ENCODE measurements at regions not wholly inside any gene's neighbourhood (a gene's known extent, or its start where the extent isn't known, plus 50 kb on each side); places are given as distances from the start of the nearest gene placed in this dataset.

- Histone ChIP-seq H3K27me3 (no peaks in the 10 kb centered on the region), H3K36me3 (no peaks in the 10 kb centered on the region), H3K4me3 (replicated peaks in 1 of 3) (no peak overlapping the region), H3K9me3 (no peaks in the 10 kb centered on the region), H3K27ac (no peak overlapping the region), H3K4me1 (no peaks in the 10 kb centered on the region)
- 67 to 73% methylated on average over 1 of the region's 1 CpG for WGBS, 2 donors
- TF ChIP-seq POLR2A (IDR thresholded peaks at IDR 0.05) (no peak), CTCF (IDR thresholded peaks at IDR 0.05) (no peak)
- DNase-seq, result no peak
- intact Hi-C loops (cut with DNase I), result no loop called here
Observed at GRCh38 chr21:17414766-17415165, 98.1 kb upstream of the CXADR start.

- H3K4me3 ChIP-seq (replicated peaks in 1 of 3), result no peak overlapping the region
- 83 to 84% methylated on average over 2 of the region's 2 CpGs for WGBS, 2 donors
- H3K27me3 ChIP-seq, result no peaks in the 10 kb centered on the region
- no peaks in the 10 kb centered on the region for H3K9me3 ChIP-seq
- no peaks in the 10 kb centered on the region for H3K4me1 ChIP-seq
- no peak overlapping the region for H3K27ac ChIP-seq
- intact Hi-C loops (cut with DNase I), result no loop called here
- DNase-seq, result no peak
- no peak for TF ChIP-seq CTCF (IDR thresholded peaks at IDR 0.05)
- TF ChIP-seq POLR2A (IDR thresholded peaks at IDR 0.05), result no peak
- H3K36me3 ChIP-seq, result no peaks in the 10 kb centered on the region
Observed at GRCh38 chr21:17416139-17416538, 96.7 kb upstream of the CXADR start.

- Histone ChIP-seq H3K4me3 (replicated peaks in 1 of 3) (no peak overlapping the region), H3K4me1 (no peaks in the 10 kb centered on the region), H3K27ac (no peak overlapping the region), H3K36me3 (no peaks in the 10 kb centered on the region), H3K27me3 (no peaks in the 10 kb centered on the region), H3K9me3 (no peaks in the 10 kb centered on the region)
- 65 to 84% methylated on average over 2 of the region's 2 CpGs for WGBS, 2 donors
- TF ChIP-seq POLR2A (IDR thresholded peaks at IDR 0.05) (no peak), CTCF (IDR thresholded peaks at IDR 0.05) (no peak)
- intact Hi-C loops (cut with DNase I), result no loop called here
- DNase-seq, result no peak
Observed at GRCh38 chr21:17422931-17423330, 89.9 kb upstream of the CXADR start.

GRCh38 chr21:17427157-17427556 lies 85.7 kb upstream of the CXADR start:
- WGBS, 2 donors, result 80 to 82% methylated on average over 7 of the region's 7 CpGs
- Histone ChIP-seq H3K9me3 (no peaks in the 10 kb centered on the region), H3K27ac (no peak overlapping the region), H3K36me3 (no peaks in the 10 kb centered on the region), H3K27me3 (no peaks in the 10 kb centered on the region), H3K4me1 (no peaks in the 10 kb centered on the region), H3K4me3 (replicated peaks in 1 of 3) (no peak overlapping the region)
- no peak for DNase-seq
- TF ChIP-seq CTCF (IDR thresholded peaks at IDR 0.05), result no peak
- no peak for TF ChIP-seq POLR2A (IDR thresholded peaks at IDR 0.05)
- intact Hi-C loops (cut with DNase I), result no loop called here

- TF ChIP-seq POLR2A (IDR thresholded peaks at IDR 0.05) (no peak), CTCF (IDR thresholded peaks at IDR 0.05) (no peak)
- intact Hi-C loops (cut with DNase I), result no loop called here
- Histone ChIP-seq H3K36me3 (no peaks in the 10 kb centered on the region), H3K9me3 (no peaks in the 10 kb centered on the region), H3K4me1 (no peaks in the 10 kb centered on the region), H3K27ac (no peak overlapping the region), H3K4me3 (replicated peaks in 1 of 3) (no peak overlapping the region), H3K27me3 (no peaks in the 10 kb centered on the region)
- no peak for DNase-seq
- 74 to 76% methylated on average over 10 of the region's 10 CpGs for WGBS, 2 donors
Observed at GRCh38 chr21:17427831-17428483, 84.9 kb upstream of the CXADR start.
